DMS79 treated with DMSO at 0.1 percent for 48 hours (cell line): ENCODE measurements at regions not wholly inside any gene's neighbourhood (a gene's known extent, or its start where the extent isn't known, plus 50 kb on each side); places are given as distances from the start of the nearest gene placed in this dataset.

Source experiments
- DNase-seq: peaks from one replicate; lab custom pipeline; 2025; lab: John Stamatoyannopoulos, UW

DNA sequence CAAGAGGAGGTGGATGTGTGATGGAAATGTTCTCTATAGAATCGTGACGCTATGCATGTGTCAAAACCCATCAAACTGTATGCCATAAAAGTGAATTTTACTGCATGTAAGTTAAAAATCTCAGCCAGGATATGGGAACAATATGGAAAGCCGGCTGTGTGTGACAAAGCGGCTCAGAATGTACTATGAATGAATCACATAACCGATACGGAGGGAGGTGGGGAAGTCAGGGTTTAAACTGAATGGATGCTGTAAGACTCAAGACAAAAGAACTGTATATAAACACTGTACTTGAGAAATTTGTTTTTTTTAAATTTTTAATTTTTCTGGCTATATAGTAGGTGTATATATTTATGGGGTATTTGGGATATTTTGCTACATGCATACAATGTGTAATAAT is 111.6 kb upstream of the PDE4B start:
- DNase-seq: no peak

DNA sequence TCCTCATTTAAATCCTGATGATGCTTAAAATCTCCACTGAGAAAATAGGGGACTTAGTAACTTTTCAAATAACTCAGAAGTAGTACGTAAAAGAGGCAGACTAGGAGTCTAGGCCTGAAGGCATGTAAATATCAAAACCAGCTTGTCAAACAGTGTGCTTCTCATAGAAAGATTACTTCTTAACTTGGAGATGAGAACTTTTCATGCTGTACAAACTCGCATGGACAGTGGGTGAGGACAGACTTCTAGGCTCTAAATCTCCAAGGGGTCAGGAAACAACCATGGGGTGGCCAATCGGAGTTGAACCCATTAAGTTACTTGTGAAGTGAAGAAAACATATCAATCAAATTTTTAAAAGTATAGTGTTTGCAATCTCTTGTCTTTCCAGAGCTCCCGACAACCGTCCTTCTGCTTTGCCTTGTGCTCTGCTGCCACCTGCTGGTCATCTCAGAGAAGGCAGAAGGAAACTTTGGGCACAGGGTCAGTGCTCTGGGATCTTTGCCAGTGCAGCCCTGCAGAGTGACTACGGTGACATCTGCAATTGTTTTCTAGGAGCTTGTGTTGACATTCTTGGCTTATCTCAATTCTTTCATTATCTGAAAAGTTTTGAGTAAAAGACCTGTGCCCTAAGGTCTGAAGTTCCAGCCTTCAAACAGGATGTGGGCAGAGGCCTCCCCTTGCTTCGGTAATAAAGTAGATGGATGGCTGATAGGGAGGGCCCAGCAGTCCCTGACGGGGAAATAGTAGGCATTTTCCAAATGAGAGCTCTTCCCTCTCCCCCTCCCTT is 105.1 kb upstream of the PDE4B start:
- peak; percentile 57 for DNase-seq

DNA sequence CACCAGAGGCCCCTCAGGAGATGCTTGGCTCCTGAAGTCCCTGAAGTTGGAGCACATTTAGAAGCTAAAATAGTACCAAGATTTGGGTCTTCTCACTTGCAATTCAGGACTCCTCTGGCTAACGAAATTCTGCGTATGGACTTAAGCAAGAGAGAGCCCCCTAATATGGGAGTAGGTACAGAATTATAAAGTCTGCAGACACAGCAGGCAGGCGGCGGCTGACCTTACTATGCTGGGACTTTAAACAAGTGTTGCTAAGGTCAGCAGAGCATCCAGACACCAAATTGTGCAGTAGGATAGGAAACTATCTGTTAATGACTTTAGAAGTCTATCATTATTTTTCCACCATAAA is 104.5 kb upstream of the PDE4B start:
- DNase-seq: no peak

DNA sequence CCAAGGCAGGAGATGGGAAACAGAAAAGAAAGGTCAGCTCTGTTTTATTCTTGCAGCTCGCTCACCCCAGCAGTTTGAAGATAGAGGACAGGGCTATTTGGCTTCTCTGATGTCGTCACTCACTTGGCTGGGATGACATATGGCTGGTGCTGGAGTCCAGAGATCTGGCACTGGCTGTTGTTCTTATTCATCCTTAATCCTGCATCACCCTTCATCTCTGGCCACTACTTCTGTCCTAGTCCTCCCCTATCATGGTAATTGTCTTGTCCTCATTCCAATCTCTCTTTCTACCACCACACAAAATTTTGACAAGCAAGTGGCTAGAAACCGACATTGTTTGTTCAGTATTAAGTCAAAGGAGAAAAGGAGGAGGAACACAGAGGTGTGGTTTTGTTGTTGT is 103.8 kb upstream of the PDE4B start:
- DNase-seq: no peak

DNA sequence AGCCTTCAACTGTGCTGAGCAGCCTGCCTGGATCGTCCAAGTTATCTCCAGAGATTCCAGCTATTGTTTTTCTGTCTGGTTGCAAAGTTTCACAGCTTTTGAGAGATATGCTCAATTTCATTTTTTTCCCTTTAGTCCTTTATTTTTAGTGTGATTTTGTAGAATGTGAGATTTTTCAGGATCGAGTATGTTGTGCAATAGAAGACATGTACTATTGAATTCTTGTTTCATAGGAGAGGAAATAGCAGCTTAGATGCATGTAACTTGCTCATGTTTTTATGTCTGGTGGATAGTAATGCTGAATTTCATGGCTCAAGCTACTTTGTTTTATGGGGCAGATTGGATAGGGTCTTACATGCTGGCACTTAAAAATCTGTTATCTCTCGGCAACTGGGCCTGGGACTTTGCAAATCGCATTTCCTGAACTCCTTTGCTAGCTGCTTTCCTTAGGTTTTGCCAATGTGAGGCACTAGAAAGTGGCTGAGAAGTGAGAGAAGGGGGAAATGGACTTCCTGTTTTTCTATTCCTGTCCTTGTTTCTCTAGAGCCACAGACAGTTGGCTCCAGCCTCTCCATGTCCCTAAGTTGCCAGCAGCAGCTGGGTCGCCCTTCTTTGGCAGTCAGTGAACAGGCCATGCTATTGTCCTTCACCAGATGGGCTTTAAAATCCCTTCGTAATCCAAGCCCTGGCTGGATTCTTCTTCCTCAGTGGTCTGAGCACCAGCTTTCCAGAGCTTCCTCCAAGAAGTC is 101.4 kb upstream of the PDE4B start:
- DNase-seq: no peak

DNA sequence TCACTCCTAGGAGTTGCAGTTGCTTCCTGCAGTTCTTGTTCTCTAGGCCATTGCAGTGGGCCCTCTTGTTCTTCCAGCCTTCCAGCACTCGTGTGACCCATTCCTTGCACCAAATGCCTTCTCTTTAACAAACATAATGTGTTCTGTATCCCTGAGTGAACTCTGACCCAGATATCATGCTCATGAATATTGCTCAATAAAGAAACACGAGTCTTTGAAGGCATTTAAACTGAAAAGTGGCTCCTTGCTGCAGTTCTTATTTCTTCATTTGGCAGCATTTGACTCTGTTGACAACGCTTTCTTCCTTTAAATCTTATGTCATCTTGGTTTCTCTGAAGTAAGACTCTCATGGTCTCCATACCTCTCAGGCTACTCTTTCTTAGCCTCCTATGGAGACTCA is 100.7 kb upstream of the PDE4B start:
- no peak for DNase-seq

DNA sequence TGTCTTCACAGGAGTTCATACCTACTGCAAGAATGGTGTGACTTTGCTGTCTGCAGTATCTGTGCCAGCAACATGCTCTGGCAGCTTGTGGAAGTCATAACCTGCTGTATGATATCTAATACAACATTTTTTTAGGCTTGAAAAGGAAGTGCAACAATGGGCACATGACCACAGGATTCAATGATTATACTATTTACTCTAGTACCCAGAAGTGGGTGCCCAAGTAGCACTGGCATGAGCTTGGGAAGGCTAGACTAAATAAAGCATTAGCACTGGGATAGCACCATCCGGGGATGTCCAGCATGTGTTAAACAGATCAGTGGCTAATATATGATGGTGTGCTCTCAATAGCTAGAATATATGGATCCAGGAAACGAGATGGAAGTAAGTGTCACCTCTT is 98.6 kb upstream of the PDE4B start:
- DNase-seq: no peak

DNA sequence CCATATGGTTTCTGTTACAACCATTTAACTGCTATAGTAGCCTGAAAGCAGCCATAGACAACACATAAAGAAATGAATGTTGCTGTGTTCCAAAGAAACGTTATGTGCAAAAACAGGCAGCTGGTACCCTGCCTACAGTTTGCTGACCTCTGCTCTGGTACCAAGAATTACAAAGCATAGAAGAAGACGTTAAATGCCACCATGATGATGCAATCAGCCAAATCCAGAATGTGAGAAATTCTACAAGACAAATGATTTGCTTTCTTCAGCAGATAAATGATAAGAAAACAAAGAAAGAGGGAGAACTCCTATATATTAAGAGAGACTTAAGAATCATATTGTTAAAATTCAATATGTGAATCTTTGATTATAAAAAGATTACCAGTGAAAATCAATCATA is 97.8 kb upstream of the PDE4B start:
- no peak for DNase-seq

DNA sequence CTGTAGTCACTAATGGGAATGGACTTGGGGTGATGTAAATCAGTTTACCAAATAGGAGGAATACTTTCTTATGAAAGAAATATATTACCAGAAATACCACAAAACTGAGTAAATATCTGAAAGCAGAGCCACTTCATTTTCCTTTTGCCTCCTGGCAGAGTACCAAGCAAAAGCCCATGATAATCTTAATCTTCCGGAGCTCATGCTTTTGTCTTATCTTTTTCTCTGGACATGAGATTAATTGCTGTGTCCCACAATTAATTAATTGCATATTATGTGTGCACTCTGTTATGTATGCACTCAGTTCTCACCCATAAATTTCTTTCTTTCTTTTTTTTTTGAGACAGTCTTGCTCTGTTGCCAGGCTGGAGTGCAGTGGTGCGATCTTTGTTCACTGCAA is 94.1 kb upstream of the PDE4B start:
- no peak for DNase-seq

DNA sequence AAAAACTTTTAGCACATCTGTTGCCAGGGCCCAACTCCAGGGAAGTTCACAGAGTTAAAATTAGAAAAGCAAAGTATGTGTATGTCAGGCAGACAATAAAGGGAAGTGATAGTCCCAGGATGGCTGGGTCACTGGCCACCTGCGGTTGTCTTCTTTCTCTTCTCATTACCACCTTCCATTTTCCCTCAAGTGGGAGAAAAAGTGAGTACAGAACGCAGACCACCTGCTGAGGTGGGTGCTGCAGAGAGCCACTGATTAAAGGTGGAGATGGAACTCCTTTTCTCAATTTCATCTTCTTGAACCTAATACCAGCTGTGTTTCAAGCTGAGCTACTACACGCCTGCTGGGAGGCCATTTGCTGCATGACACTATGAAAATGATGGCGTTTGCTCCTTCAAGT is 88.8 kb upstream of the PDE4B start:
- no peak for DNase-seq

DNA sequence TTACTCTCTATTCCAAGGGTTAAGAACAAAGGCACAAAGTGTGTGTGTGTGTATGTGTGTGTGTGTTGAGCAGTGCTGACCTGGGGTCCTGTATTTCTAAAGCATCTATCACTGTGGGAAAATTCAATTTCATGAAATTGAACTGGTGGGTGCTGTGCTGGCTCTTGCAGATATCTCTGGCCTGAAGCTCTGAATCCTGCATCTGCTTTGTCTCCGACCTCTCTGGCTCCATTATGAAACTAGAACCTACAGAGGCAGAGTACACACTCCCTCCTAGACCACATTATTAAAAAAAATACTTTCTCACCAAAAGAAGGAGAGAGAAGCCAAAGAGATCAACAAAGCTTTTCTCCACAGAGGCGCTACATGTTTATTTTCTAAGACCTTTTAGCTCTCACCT is 88.4 kb upstream of the PDE4B start:
- no peak for DNase-seq

DNA sequence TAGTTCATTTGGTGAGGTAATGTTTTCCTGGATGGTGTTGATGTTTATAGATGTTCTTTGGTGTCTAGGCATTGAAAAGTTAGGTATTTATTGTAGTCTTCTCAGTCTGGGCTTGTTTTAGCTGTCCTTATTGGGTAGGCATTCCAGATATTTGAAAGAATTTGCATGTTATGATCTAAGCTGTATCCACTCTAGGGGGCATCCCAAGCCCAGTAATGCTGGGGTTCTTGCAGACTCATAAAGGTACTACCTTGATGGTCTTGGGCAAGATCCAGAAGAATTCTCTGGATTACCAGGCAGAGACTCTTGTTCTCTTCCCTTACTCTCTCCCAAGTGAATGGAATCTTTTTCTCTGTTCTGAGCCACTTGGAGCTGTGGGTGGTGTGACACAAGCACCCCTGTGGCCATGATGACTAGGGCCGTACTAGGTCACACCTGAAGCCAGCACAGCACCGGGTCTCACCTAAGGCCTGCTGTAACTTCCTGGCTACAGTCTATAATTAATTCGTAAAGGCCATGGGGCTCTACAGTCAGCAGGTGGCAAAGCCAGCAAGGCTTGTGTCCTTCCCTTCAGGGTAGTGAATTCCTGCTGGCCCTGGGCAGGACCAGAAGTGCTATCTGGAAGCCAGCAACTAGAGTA is 74.8 kb upstream of the PDE4B start:
- no peak for DNase-seq

DNA sequence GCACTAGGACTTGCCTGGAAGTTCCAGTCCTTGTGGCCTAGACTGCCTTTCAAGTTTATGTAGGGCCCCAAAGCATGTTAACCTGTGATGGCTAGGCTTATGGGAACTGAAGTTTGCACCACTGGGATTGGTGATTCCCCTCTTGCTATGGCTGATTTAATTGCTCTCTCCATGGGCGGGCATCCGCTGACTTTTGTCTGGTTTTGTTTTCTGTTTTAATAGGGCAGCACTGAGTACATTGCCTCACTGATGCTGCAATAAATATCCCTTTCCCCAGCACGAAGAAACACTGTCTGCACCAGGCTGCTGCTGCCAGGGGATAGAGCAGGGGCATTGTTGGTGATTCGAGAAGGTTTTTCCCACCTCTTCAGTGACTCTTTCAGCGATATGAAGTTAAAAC is 73.3 kb upstream of the PDE4B start:
- DNase-seq: no peak

DNA sequence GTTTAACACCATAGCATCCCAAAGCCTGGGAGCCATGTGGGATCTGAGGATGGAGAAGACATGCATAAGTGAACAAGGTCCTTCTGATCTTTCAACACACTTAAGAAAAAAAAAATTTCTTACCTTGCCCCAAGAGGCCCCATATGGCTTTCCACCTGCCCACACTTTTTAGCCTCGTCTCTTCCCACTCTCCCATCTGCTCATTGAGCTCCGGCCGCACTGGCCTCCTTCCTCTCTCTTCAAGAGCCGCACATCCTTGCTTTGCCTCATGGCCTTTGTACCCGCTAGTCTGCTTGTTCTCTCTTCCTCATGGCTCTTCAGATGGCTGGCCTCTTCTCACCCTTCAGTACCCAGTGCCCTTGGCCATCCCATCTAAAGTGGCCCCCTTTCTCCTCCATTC is 70.2 kb upstream of the PDE4B start:
- DNase-seq: no peak

DNA sequence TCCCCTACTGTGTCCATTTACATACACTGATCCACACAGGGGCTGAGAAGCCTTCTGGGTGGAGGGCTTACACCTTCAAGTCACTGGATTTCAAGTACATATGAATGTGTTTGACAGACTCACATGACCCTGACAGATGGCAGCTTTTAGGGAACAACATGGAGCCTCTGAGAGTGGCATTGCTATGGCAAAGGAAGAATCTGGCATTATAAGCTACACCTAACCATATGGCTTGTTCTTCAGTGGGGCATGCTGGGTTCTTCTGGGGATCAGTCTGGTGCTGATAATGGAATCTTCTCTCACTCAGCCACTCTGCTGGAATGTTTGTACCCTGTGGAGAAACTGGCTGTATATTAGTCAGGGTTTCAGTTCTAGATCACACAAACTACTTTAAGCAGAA is 68.5 kb upstream of the PDE4B start:
- DNase-seq: no peak

DNA sequence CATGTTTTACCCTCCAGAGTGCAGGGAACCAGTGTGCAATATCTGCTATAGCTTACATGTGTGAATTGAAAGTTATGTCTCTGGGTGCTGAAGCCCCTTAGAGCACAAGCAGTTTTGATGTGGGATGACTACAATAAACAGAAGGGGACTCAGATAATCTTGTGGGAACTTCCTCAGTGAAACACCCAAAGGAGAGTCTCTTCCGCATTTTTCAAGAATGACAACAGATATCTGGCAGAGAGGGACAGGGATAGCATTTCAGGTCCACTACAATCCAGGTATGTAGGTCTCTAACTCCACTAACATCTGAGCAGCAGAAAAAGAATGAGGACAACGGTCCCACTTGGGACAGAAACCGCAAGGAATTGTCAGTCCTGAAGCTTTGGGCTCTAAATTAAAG is 67.6 kb upstream of the PDE4B start:
- no peak for DNase-seq

DNA sequence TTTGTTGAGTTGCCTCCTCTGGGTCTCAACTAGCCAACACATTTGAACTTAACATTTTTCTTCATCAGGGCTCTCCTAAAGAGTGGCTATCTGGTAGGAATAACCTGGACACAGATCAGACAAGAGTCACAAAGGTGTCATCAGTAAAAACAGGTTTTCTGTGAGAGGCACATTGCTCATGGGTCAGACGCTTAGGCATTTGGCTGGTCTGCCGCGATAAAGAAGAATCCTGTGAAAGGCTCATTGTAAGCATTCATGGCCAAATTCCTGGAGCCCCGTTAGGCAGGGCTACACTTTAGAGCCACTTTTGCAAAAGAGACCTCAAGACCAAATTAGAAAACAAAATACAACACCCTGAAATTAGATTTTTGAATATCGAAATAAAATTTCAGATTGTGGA is 64.2 kb upstream of the PDE4B start:
- no peak for DNase-seq

DNA sequence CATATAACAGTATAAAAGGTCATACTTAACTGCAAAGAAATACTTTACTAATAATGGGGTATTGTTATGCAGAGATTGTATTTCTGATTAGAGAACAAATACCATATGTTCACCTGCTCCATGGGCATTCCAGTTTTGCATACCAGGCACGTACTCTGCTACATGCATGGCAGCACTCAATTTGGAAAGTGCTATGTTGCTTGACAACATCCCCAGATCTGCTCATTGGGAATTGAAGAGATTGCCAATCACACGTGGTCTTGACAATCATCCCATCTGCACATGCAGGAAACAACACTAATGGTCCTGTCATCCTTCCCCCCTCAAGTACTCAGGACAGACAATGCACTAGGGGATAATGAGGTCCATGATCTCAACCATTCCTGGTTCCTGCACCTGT is 63.4 kb upstream of the PDE4B start:
- DNase-seq: no peak

DNA sequence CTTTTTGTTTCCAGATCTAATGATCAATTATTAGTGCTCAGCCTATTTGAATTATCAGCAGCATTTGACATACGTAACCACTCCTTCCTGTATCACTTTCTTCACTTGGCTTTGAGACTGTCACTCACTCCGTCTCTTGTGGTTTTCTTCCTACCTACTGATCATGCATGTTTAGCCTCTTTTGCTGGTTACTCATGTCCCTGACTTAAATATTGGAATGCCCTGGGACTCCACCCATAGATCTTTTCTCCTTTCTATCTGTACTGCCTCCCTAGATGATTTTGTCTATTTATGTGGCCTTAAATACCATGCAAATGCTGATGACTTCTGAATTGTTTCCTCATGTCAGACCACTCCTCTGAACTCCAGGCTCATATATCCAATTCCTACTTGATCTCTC is 57.7 kb upstream of the PDE4B start:
- no peak for DNase-seq

DNA sequence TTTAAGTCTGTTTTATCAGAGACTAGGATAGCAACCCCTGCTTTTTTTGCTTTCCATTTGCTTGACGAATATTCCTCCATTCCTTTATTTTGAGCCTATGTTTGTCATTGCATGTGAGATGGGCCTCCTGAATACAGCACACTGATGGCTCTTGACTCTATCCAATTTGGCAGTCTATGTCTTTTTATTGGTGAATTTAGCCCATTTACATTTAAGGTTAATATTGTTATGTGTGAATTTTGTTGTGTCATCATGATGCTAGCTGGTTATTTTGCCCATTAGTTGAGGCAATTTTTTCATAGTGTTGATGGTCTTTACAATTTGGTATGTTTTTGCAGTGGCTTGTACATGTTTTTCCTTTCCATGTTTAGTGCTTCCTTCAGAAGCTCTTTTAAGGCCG is 50.7 kb upstream of the PDE4B start:
- no peak for DNase-seq
